OCI-LY1 (cell line): ENCODE measurements at regions not wholly inside any gene's neighbourhood (a gene's known extent, or its start where the extent isn't known, plus 50 kb on each side); places are given as distances from the start of the nearest gene placed in this dataset.

ENCODE experiments used
- CTCF ChIP-seq: fragments of 200-600 bp; sonication (generic), shearing (Covaris generic); IDR thresholded peaks from 2 replicates; pipeline ENCODE4 v1.5.1; 2017; ENCODE audit warnings: mild to moderate bottlenecking, antibody characterized with exemption, low read length, moderate library complexity, mixed read lengths
- EZH2 ChIP-seq: fragments of 200-600 bp; sonication (generic), shearing (Covaris generic); IDR thresholded peaks from 2 replicates; pipeline ENCODE4 v1.8.0; 2017; ENCODE audit warnings: borderline replicate concordance, mixed run types, mild to moderate bottlenecking, antibody characterized with exemption, low read length, moderate library complexity, mixed read lengths

- TF ChIP-seq CTCF, result no peak
- TF ChIP-seq EZH2, result no peak
These were observed 746.0 kb downstream of the VRK1 start for GRCh38 chr14:97543221-97543620.
